ENCODE measurements at regions not wholly inside any gene's neighbourhood (a gene's known extent, or its start where the extent isn't known, plus 50 kb on each side); places are given as distances from the start of the nearest gene placed in this dataset.

DNA sequence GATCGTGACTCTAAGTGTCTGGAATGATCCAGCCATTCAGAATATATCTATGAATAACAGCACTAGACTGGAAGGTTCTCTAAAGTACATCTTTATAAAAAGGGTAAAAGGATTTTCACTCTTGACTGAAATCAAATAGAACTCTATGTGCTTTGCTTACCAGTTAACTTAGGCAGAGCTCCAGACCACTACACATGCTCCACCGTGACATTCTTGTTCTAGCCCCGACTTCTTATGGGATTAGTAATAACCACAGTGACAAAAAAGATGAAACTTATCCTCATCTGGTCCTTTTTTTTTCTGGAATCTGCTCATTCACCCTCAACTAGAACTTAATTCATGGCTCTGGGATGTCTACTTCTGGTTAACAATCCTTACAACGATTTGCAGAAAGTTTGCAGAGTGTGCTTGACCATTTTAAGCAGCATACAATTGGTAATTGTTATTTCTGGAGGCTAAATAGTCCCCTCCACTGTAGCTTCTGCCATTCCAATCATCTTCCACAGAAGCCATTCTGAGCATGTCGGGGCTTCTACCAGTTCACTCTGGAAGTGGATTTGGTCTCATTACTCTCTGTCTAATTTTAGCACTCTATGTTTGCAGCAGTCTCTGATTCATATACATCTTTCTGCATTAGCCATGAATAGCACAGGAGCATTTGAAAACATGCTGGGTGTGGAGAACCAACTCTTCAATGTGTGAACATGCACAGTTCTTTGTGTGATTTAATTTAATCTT, 163.7 kb upstream of the CDC14C start:
- in situ Hi-C loops (cut with MboI) = no loop called here
- TF ChIP-seq EZH2 (IDR thresholded peaks at IDR 0.05; ENCODE audit: insufficient read depth, poor library complexity, severe bottlenecking) (no peak), EZH2phosphoT487 (IDR thresholded peaks at IDR 0.05; ENCODE audit: insufficient read depth, low read depth) (no peak)
- peak; percentile 1 for DNase-seq

GRCh38 chr7:48780862-48781261, 143.5 kb upstream of the CDC14C start:
- Histone ChIP-seq H3K9me2 (ENCODE audit: insufficient read depth) (no peaks in the 10 kb centered on the region), H3K79me2 (ENCODE audit: insufficient read depth) (no peaks in the 10 kb centered on the region), H3K9me3 (ENCODE audit: low read depth) (no peaks in the 10 kb centered on the region), H4K20me1 (ENCODE audit: insufficient read depth) (no peaks in the 10 kb centered on the region), H3K36me3 (ENCODE audit: low read depth) (no peaks in the 10 kb centered on the region), H3K9ac (no peak overlapping the region), H3F3A (ENCODE audit: insufficient read depth) (no peaks in the 10 kb centered on the region), H3K4me3 (no peak overlapping the region), H3K27me3 (replicated peaks; ENCODE audit: insufficient read depth) (no peaks in the 10 kb centered on the region), H2AFZ (no peak overlapping the region), H3K4me1 (ENCODE audit: insufficient read depth) (no peaks in the 10 kb centered on the region), H3K4me2 (ENCODE audit: unreplicated experiment) (no peak overlapping the region), H3K27ac (no peak overlapping the region)
- WGBS, 2 experiments (ENCODE audit: low coverage in 1 of 2, low lambda C conversion rate in 2 of 2, missing lambda C conversion rate in 2 of 2) = 62 to 67% methylated on average over 1 of the region's 1 CpG
- in situ Hi-C loops (cut with MboI) = no loop called here
- DNase-seq = no peak
- TF ChIP-seq EZH2 (IDR thresholded peaks at IDR 0.05; ENCODE audit: insufficient read depth, poor library complexity, severe bottlenecking) = no peak
- no peak for TF ChIP-seq EZH2phosphoT487 (IDR thresholded peaks at IDR 0.05; ENCODE audit: insufficient read depth, low read depth)

More for the DNA sequence above, 163.7 kb upstream of the CDC14C start:
- H3K9me3 ChIP-seq (ENCODE audit: low read depth) = no peaks in the 10 kb centered on the region
- H3F3A ChIP-seq (ENCODE audit: insufficient read depth) = no peaks in the 10 kb centered on the region
- H4K20me1 ChIP-seq (ENCODE audit: insufficient read depth) = no peaks in the 10 kb centered on the region
- no peak overlapping the region for H2AFZ ChIP-seq
- H3K79me2 ChIP-seq (ENCODE audit: insufficient read depth) = no peaks in the 10 kb centered on the region
- no peak overlapping the region for H3K9ac ChIP-seq
- 6 to 8% methylated on average over 5 of the region's 5 CpGs for WGBS, 2 experiments (ENCODE audit: low coverage in 1 of 2, low lambda C conversion rate in 2 of 2, missing lambda C conversion rate in 2 of 2)
- no peaks in the 10 kb centered on the region for H3K27me3 ChIP-seq (replicated peaks; ENCODE audit: insufficient read depth)
- no peak overlapping the region for H3K27ac ChIP-seq
- H3K4me2 ChIP-seq (ENCODE audit: unreplicated experiment) = no peak overlapping the region
- no peak overlapping the region for H3K4me3 ChIP-seq
- no peaks in the 10 kb centered on the region for H3K9me2 ChIP-seq (ENCODE audit: insufficient read depth)
- H3K4me1 ChIP-seq (ENCODE audit: insufficient read depth) = no peaks in the 10 kb centered on the region
- no peaks in the 10 kb centered on the region for H3K36me3 ChIP-seq (ENCODE audit: low read depth)

GRCh38 chr7:48781752-48782151, 142.6 kb upstream of the CDC14C start:
- WGBS, 2 experiments (ENCODE audit: low coverage in 1 of 2, low lambda C conversion rate in 2 of 2, missing lambda C conversion rate in 2 of 2) = 22 to 23% methylated on average over 3 of the region's 3 CpGs
- in situ Hi-C loops (cut with MboI) = no loop called here
- DNase-seq = no peak

GRCh38 chr7:48782511-48782910, 141.8 kb upstream of the CDC14C start:
- no peaks in the 10 kb centered on the region for H3F3A ChIP-seq (ENCODE audit: insufficient read depth)
- H3K27ac ChIP-seq = no peak overlapping the region
- 1 to 7% methylated on average over 5 of the region's 5 CpGs for WGBS, 2 experiments (ENCODE audit: low coverage in 1 of 2, low lambda C conversion rate in 2 of 2, missing lambda C conversion rate in 2 of 2)
- no peak overlapping the region for H3K4me2 ChIP-seq (ENCODE audit: unreplicated experiment)
- in situ Hi-C loops (cut with MboI) = no loop called here
- no peak overlapping the region for H2AFZ ChIP-seq
- TF ChIP-seq EZH2phosphoT487 (IDR thresholded peaks at IDR 0.05; ENCODE audit: insufficient read depth, low read depth) (no peak), EZH2 (IDR thresholded peaks at IDR 0.05; ENCODE audit: insufficient read depth, poor library complexity, severe bottlenecking) (no peak)
- no peaks in the 10 kb centered on the region for H3K27me3 ChIP-seq (replicated peaks; ENCODE audit: insufficient read depth)
- no peak for DNase-seq
- H3K79me2 ChIP-seq (ENCODE audit: insufficient read depth) = no peaks in the 10 kb centered on the region
- H3K36me3 ChIP-seq (ENCODE audit: low read depth) = no peaks in the 10 kb centered on the region
- no peaks in the 10 kb centered on the region for H3K9me2 ChIP-seq (ENCODE audit: insufficient read depth)
- H3K9ac ChIP-seq = no peak overlapping the region
- no peaks in the 10 kb centered on the region for H4K20me1 ChIP-seq (ENCODE audit: insufficient read depth)
- H3K9me3 ChIP-seq (ENCODE audit: low read depth) = no peaks in the 10 kb centered on the region
- no peak overlapping the region for H3K4me3 ChIP-seq
- H3K4me1 ChIP-seq (ENCODE audit: insufficient read depth) = no peaks in the 10 kb centered on the region

More at GRCh38 chr7:48781752-48782151, 142.6 kb upstream of the CDC14C start:
- H2AFZ ChIP-seq = no peak overlapping the region
- H4K20me1 ChIP-seq (ENCODE audit: insufficient read depth) = no peaks in the 10 kb centered on the region
- H3K4me2 ChIP-seq (ENCODE audit: unreplicated experiment) = no peak overlapping the region
- no peak overlapping the region for H3K9ac ChIP-seq
- no peaks in the 10 kb centered on the region for H3K9me3 ChIP-seq (ENCODE audit: low read depth)
- H3K27ac ChIP-seq = no peak overlapping the region
- no peaks in the 10 kb centered on the region for H3K36me3 ChIP-seq (ENCODE audit: low read depth)
- H3K79me2 ChIP-seq (ENCODE audit: insufficient read depth) = no peaks in the 10 kb centered on the region
- no peaks in the 10 kb centered on the region for H3F3A ChIP-seq (ENCODE audit: insufficient read depth)
- no peak for TF ChIP-seq EZH2 (IDR thresholded peaks at IDR 0.05; ENCODE audit: insufficient read depth, poor library complexity, severe bottlenecking)
- TF ChIP-seq EZH2phosphoT487 (IDR thresholded peaks at IDR 0.05; ENCODE audit: insufficient read depth, low read depth) = no peak
- H3K27me3 ChIP-seq (replicated peaks; ENCODE audit: insufficient read depth) = no peaks in the 10 kb centered on the region
- no peak overlapping the region for H3K4me3 ChIP-seq
- H3K9me2 ChIP-seq (ENCODE audit: insufficient read depth) = no peaks in the 10 kb centered on the region
- H3K4me1 ChIP-seq (ENCODE audit: insufficient read depth) = no peaks in the 10 kb centered on the region

All from GM23248 (cell line).